ENCODE measurements at regions not wholly inside any gene's neighbourhood (a gene's known extent, or its start where the extent isn't known, plus 50 kb on each side); places are given as distances from the start of the nearest gene placed in this dataset.

- Mint-ChIP-seq H3K9me3 (ENCODE audit: low read depth) (peaks cover 18% of the 10 kb centered on the region), H3K4me3 (no peak overlapping the region), H3K36me3 (ENCODE audit: low read depth) (no peaks in the 10 kb centered on the region), H3K4me1 (no peaks in the 10 kb centered on the region), H3K27me3 (no peaks in the 10 kb centered on the region), H3K27ac (no peak overlapping the region)
- DNase-seq: no peak
- intact Hi-C loops (cut with DNase I, micrococcal nuclease): no loop called here
- ChIA-PET POLR2A (no interaction called here), CTCF (no interaction called here)
- ATAC-seq: no peak
These were observed 1459.3 kb downstream of the UQCRFS1 start for GRCh38 chr19:27753622-27754021.

- Mint-ChIP-seq H3K4me3 (no peak overlapping the region), H3K27ac (no peak overlapping the region), H3K9me3 (ENCODE audit: low read depth) (peaks cover 15% of the 10 kb centered on the region), H3K27me3 (no peaks in the 10 kb centered on the region), H3K36me3 (ENCODE audit: low read depth) (no peaks in the 10 kb centered on the region), H3K4me1 (no peaks in the 10 kb centered on the region)
- DNase-seq (no peak), ATAC-seq (no peak)
- ChIA-PET POLR2A (no interaction called here), CTCF (no interaction called here)
- intact Hi-C loops (cut with DNase I, micrococcal nuclease): no loop called here
These were observed 1460.3 kb downstream of the UQCRFS1 start for GRCh38 chr19:27752530-27753184.

- peaks cover 17% of the 10 kb centered on the region for H3K9me3 Mint-ChIP-seq (ENCODE audit: low read depth)
- peaks cover 3% of the 10 kb centered on the region for H3K4me1 Mint-ChIP-seq
- no peak for ATAC-seq
- intact Hi-C loops (cut with DNase I, micrococcal nuclease): no loop called here
- no peaks in the 10 kb centered on the region for H3K27me3 Mint-ChIP-seq
- no peak overlapping the region for H3K4me3 Mint-ChIP-seq
- no peak for DNase-seq
- H3K27ac Mint-ChIP-seq: no peak overlapping the region
- ChIA-PET CTCF (no interaction called here), POLR2A (no interaction called here)
- H3K36me3 Mint-ChIP-seq (ENCODE audit: low read depth): no peaks in the 10 kb centered on the region
These were observed 1461.9 kb downstream of the UQCRFS1 start for GRCh38 chr19:27751044-27751391.

GRCh38 chr19:27750391-27751043, 1462.4 kb downstream of the UQCRFS1 start:
- Mint-ChIP-seq H3K36me3 (ENCODE audit: low read depth) (no peaks in the 10 kb centered on the region), H3K27me3 (no peaks in the 10 kb centered on the region), H3K4me1 (peaks cover 5% of the 10 kb centered on the region), H3K9me3 (ENCODE audit: low read depth) (peaks cover 19% of the 10 kb centered on the region), H3K27ac (no peak overlapping the region), H3K4me3 (no peak overlapping the region)
- DNase-seq (no peak), ATAC-seq (no peak)
- intact Hi-C loops (cut with DNase I, micrococcal nuclease): no loop called here
- ChIA-PET POLR2A (no interaction called here), CTCF (interaction anchor here (0.7 kb wide), 1 partner anchor 67 kb away, joined by 3 read pairs; no protein-coding TSS in a partner anchor)

- POLR2A ChIA-PET: no interaction called here
- peaks cover 6% of the 10 kb centered on the region for H3K36me3 Mint-ChIP-seq (ENCODE audit: low read depth)
These were observed 1464.3 kb downstream of the UQCRFS1 start for GRCh38 chr19:27748551-27749152.

GRCh38 chr19:27746691-27747380, 1466.1 kb downstream of the UQCRFS1 start:
- DNase-seq (peak; percentile 36), ATAC-seq (no peak)
- ChIA-PET CTCF (interaction anchor here (1.2 kb wide), 1 partner anchor 45 kb away, joined by 3 read pairs; no protein-coding TSS in a partner anchor), POLR2A (no interaction called here)
- H3K9me3 Mint-ChIP-seq (ENCODE audit: low read depth): peaks cover 33% of the 10 kb centered on the region
- peaks cover 5% of the 10 kb centered on the region for H3K4me1 Mint-ChIP-seq
- H3K36me3 Mint-ChIP-seq (ENCODE audit: low read depth): peaks cover 15% of the 10 kb centered on the region
- H3K27ac Mint-ChIP-seq: no peak overlapping the region
- H3K4me3 Mint-ChIP-seq: no peak overlapping the region
- intact Hi-C loops (cut with DNase I, micrococcal nuclease): no loop called here
- H3K27me3 Mint-ChIP-seq: no peaks in the 10 kb centered on the region

More at GRCh38 chr19:27748551-27749152, 1464.3 kb downstream of the UQCRFS1 start:
- DNase-seq (no peak), ATAC-seq (no peak)
- Mint-ChIP-seq H3K4me3 (no peak overlapping the region), H3K4me1 (peaks cover 5% of the 10 kb centered on the region), H3K27me3 (no peaks in the 10 kb centered on the region), H3K27ac (no peak overlapping the region), H3K9me3 (ENCODE audit: low read depth) (peaks cover 19% of the 10 kb centered on the region)
- CTCF ChIA-PET: no interaction called here
- intact Hi-C loops (cut with DNase I, micrococcal nuclease): no loop called here

- peaks cover 5% of the 10 kb centered on the region for H3K4me1 Mint-ChIP-seq
These were observed 1466.9 kb downstream of the UQCRFS1 start for GRCh38 chr19:27745978-27746542.

GRCh38 chr19:27744926-27745768, 1467.8 kb downstream of the UQCRFS1 start:
- Mint-ChIP-seq H3K9me3 (ENCODE audit: low read depth) (peaks cover 34% of the 10 kb centered on the region), H3K4me3 (no peak overlapping the region), H3K27me3 (no peaks in the 10 kb centered on the region), H3K36me3 (ENCODE audit: low read depth) (peaks cover 27% of the 10 kb centered on the region), H3K27ac (no peak overlapping the region), H3K4me1 (peaks cover 5% of the 10 kb centered on the region)
- intact Hi-C loops (cut with DNase I, micrococcal nuclease): no loop called here
- POLR2A ChIA-PET: no interaction called here
- no peak for ATAC-seq
- no peak for DNase-seq
- CTCF ChIA-PET: no interaction called here

More at GRCh38 chr19:27745978-27746542, 1466.9 kb downstream of the UQCRFS1 start:
- POLR2A ChIA-PET: no interaction called here
- Mint-ChIP-seq H3K9me3 (ENCODE audit: low read depth) (peaks cover 32% of the 10 kb centered on the region), H3K4me3 (no peak overlapping the region), H3K36me3 (ENCODE audit: low read depth) (peaks cover 19% of the 10 kb centered on the region), H3K27me3 (no peaks in the 10 kb centered on the region), H3K27ac (no peak overlapping the region)
- CTCF ChIA-PET: no interaction called here
- ATAC-seq (no peak), DNase-seq (no peak)
- intact Hi-C loops (cut with DNase I, micrococcal nuclease): no loop called here

- Mint-ChIP-seq H3K27me3 (no peaks in the 10 kb centered on the region), H3K9me3 (ENCODE audit: low read depth) (peaks cover 45% of the 10 kb centered on the region), H3K27ac (no peak overlapping the region), H3K4me3 (no peak overlapping the region), H3K4me1 (peaks cover 3% of the 10 kb centered on the region), H3K36me3 (ENCODE audit: low read depth) (peaks cover 52% of the 10 kb centered on the region)
- intact Hi-C loops (cut with DNase I, micrococcal nuclease): no loop called here
- CTCF ChIA-PET: no interaction called here
- POLR2A ChIA-PET: no interaction called here
- DNase-seq: no peak
- no peak for ATAC-seq
These were observed 1470.9 kb downstream of the UQCRFS1 start for GRCh38 chr19:27742041-27742440.

- intact Hi-C loops (cut with DNase I, micrococcal nuclease): no loop called here
- CTCF ChIA-PET: no interaction called here
- peaks cover 59% of the 10 kb centered on the region for H3K36me3 Mint-ChIP-seq (ENCODE audit: low read depth)
- peaks cover 45% of the 10 kb centered on the region for H3K9me3 Mint-ChIP-seq (ENCODE audit: low read depth)
- peaks cover 3% of the 10 kb centered on the region for H3K4me1 Mint-ChIP-seq
- no peaks in the 10 kb centered on the region for H3K27me3 Mint-ChIP-seq
- POLR2A ChIA-PET: no interaction called here
- no peak overlapping the region for H3K27ac Mint-ChIP-seq
- no peak overlapping the region for H3K4me3 Mint-ChIP-seq
- DNase-seq (no peak), ATAC-seq (no peak)
These were observed 1471.7 kb downstream of the UQCRFS1 start for GRCh38 chr19:27741236-27741635.

GRCh38 chr19:27740396-27740795, 1472.6 kb downstream of the UQCRFS1 start:
- H3K4me1 Mint-ChIP-seq: no peaks in the 10 kb centered on the region
- no peaks in the 10 kb centered on the region for H3K27me3 Mint-ChIP-seq
- ChIA-PET CTCF (no interaction called here), POLR2A (no interaction called here)
- DNase-seq (no peak), ATAC-seq (no peak)
- intact Hi-C loops (cut with DNase I, micrococcal nuclease): no loop called here
- no peak overlapping the region for H3K27ac Mint-ChIP-seq
- no peak overlapping the region for H3K4me3 Mint-ChIP-seq
- peaks cover 44% of the 10 kb centered on the region for H3K9me3 Mint-ChIP-seq (ENCODE audit: low read depth)
- peaks cover 64% of the 10 kb centered on the region for H3K36me3 Mint-ChIP-seq (ENCODE audit: low read depth)
